ENCODE measurements at regions not wholly inside any gene's neighbourhood (a gene's known extent, or its start where the extent isn't known, plus 50 kb on each side); places are given as distances from the start of the nearest gene placed in this dataset.

DNA sequence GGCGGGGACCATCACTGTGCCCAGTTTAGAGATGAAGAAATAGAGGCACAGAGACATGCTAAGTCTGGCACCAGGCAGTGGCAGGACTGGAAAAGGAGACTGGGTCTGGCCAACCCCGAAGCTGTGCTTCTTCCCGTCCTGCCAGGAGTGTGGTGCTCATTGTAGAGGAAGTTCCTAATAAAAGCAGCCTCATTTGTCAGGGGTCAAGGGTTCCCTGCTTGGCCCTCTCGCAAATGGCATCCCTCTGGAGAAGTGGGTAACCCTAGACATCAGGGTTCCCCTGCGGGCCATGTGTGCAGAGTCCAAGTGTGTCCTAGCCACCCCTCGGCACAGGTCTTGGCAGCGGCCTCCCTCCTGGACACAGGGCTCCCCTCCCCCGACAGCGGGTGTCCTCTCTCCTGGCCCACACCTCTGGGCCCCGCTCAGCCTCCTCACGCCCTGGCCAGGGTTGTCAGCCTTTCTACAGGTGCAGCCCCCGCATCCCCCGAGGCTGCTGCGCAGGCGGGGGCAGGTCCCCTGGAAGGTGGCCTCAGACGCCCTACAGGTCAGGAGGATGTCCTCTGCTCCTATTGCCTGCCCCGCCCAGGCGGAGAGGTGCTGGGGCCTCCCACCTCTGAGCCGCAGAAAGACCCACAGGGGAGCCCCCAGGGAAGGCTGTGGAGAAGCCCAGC lies 61.8 kb upstream of the PRR20G start:
- Histone ChIP-seq H3K79me2 (ENCODE audit: low read depth) (no peaks in the 10 kb centered on the region), H3K9me3 (ENCODE audit: insufficient read depth, low read depth) (no peaks in the 10 kb centered on the region), H2AFZ (no peak overlapping the region), H3K27ac (no peak overlapping the region), H3K9me2 (ENCODE audit: insufficient read depth) (no peaks in the 10 kb centered on the region), H3F3A (ENCODE audit: insufficient read depth, low read depth) (no peaks in the 10 kb centered on the region), H3K27me3 (ENCODE audit: insufficient read depth, low read depth) (peaks cover 65% of the 10 kb centered on the region), H4K20me1 (ENCODE audit: insufficient read depth) (no peaks in the 10 kb centered on the region), H3K4me3 (no peak overlapping the region), H3K4me2 (no peak overlapping the region), H3K4me1 (replicated peaks; ENCODE audit: insufficient read depth) (no peaks in the 10 kb centered on the region), H3K36me3 (ENCODE audit: low read depth) (no peaks in the 10 kb centered on the region)
- no peak for DNase-seq
- TF ChIP-seq CTCF (conservative IDR thresholded peaks at IDR 0.05) (no peak), EZH2 (IDR thresholded peaks at IDR 0.05; ENCODE audit: low read depth) (no peak)
- POLR2A ChIA-PET (ENCODE audit: unreplicated experiment): no interaction called here
- no TSS peak for BruUV-seq (replicated peaks)
- CTCF ChIA-PET: no interaction called here
- intact Hi-C loops (cut with micrococcal nuclease; ENCODE audit: unreplicated experiment): no loop called here

DNA sequence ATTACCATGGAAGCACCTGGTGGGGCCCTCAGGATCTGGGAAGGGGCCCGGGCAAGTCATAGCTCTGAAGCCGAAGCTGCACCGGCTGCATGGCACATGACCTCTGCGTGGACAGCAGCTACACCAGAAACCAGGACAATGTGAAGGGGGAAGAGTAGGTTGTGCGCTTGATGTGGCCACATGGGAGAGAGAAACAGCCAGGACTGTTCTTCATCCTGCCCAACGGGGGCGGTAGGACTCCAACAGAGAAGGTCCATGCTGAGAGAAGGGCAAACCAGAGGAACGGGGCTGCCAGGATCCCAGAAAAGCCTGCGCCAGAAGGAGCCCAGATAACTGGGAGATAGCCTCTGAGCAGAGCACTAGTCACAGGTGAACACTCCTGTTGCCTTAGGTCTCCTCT lies 54.9 kb upstream of the PRR20G start:
- intact Hi-C loops (cut with micrococcal nuclease; ENCODE audit: unreplicated experiment): no loop called here
- no peak overlapping the region for H2AFZ ChIP-seq

More for the DNA sequence above, 54.9 kb upstream of the PRR20G start:
- no peaks in the 10 kb centered on the region for H3K79me2 ChIP-seq (ENCODE audit: low read depth)
- ChIA-PET POLR2A (ENCODE audit: unreplicated experiment) (no interaction called here), CTCF (no interaction called here)
- H3K27me3 ChIP-seq (ENCODE audit: insufficient read depth, low read depth): peaks cover 36% of the 10 kb centered on the region
- H4K20me1 ChIP-seq (ENCODE audit: insufficient read depth): no peaks in the 10 kb centered on the region
- BruUV-seq (replicated peaks): no TSS peak
- no peak for TF ChIP-seq CTCF (conservative IDR thresholded peaks at IDR 0.05)
- no peak for TF ChIP-seq EZH2 (IDR thresholded peaks at IDR 0.05; ENCODE audit: low read depth)
- H3K4me2 ChIP-seq: no peak overlapping the region
- no peaks in the 10 kb centered on the region for H3K36me3 ChIP-seq (ENCODE audit: low read depth)
- H3K4me3 ChIP-seq: no peak overlapping the region
- H3K27ac ChIP-seq: no peak overlapping the region
- H3F3A ChIP-seq (ENCODE audit: insufficient read depth, low read depth): peaks cover 6% of the 10 kb centered on the region; the same call in 1 of the 2 replicates
- no peaks in the 10 kb centered on the region for H3K4me1 ChIP-seq (replicated peaks; ENCODE audit: insufficient read depth)
- H3K9me2 ChIP-seq (ENCODE audit: insufficient read depth): no peaks in the 10 kb centered on the region
- no peak for DNase-seq
- no peaks in the 10 kb centered on the region; the same call in 1 of the 2 replicates for H3K9me3 ChIP-seq (ENCODE audit: insufficient read depth, low read depth)
